ENCODE measurements at regions not wholly inside any gene's neighbourhood (a gene's known extent, or its start where the extent isn't known, plus 50 kb on each side); places are given as distances from the start of the nearest gene placed in this dataset.

DNA sequence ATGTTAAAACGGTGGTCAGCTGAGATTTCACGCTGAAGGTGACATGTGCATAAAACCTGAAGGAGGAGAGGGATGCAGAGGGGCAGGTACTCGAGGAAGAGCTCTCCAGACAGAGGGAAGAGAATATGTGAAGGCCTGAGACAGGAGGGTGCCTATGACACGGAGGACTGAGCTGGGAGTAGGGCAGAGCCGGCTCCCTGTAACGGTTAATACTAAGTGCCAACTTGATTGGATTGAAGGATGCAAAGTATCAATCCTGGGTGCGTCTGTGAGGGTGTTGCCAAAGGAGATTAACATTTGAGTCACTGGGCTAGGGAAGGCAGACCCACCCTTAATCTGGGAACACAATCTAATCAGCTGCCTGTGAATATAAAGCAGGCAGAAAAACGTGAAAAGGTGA is 136.2 kb upstream of the SYT6 start:
- Histone ChIP-seq H3K36me3 (no peaks in the 10 kb centered on the region), H3K4me3 (no peak overlapping the region), H3K27ac (no peak overlapping the region), H3K27me3 (no peaks in the 10 kb centered on the region), H3K9me3 (no peaks in the 10 kb centered on the region), H3K4me1 (no peaks in the 10 kb centered on the region)
- TF ChIP-seq CTCF (IDR thresholded peaks at IDR 0.05) (no peak), POLR2A (IDR thresholded peaks at IDR 0.05) (no peak), POLR2AphosphoS5 (IDR thresholded peaks at IDR 0.05) (no peak)
- no peak for DNase-seq (ENCODE audit: low spot score in 2 of 2)
- intact Hi-C loops (cut with DNase I; ENCODE audit: low total_unique reads), result no loop called here

GRCh38 chr1:114289306-114289705 is 135.6 kb upstream of the SYT6 start:
- DNase-seq (ENCODE audit: low spot score in 2 of 2), result no peak
- no peaks in the 10 kb centered on the region for H3K4me1 ChIP-seq
- no peaks in the 10 kb centered on the region for H3K27me3 ChIP-seq
- H3K36me3 ChIP-seq, result no peaks in the 10 kb centered on the region
- H3K9me3 ChIP-seq, result no peaks in the 10 kb centered on the region
- no peak overlapping the region for H3K27ac ChIP-seq
- TF ChIP-seq POLR2AphosphoS5 (IDR thresholded peaks at IDR 0.05), result no peak
- TF ChIP-seq CTCF (IDR thresholded peaks at IDR 0.05), result no peak
- TF ChIP-seq POLR2A (IDR thresholded peaks at IDR 0.05), result no peak
- H3K4me3 ChIP-seq, result no peak overlapping the region
- intact Hi-C loops (cut with DNase I; ENCODE audit: low total_unique reads), result no loop called here

DNA sequence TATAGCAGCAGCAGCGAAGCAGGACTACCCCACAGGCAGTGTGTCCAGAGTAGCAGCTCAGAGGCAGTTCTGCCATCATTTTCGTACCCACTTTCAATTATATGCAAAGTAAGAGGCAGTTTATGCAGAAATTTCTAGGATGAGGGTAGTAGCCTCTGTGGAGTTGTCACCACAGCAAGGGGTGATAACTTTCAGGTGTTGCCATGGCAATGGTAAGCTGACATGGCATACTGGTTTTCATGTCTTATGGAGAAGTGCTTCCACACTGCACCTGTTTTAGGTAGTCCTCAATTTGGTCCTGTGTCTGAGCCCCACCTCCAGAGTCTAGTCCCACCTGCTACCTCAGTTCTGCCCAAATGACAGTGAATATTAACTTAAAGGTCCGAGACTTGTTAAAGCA is 133.3 kb upstream of the SYT6 start:
- H3K4me3 ChIP-seq, result no peak overlapping the region
- no peak for TF ChIP-seq POLR2A (IDR thresholded peaks at IDR 0.05)
- TF ChIP-seq CTCF (IDR thresholded peaks at IDR 0.05), result no peak
- TF ChIP-seq POLR2AphosphoS5 (IDR thresholded peaks at IDR 0.05), result no peak
- no peaks in the 10 kb centered on the region for H3K4me1 ChIP-seq
- intact Hi-C loops (cut with DNase I; ENCODE audit: low total_unique reads), result no loop called here
- H3K27ac ChIP-seq, result no peak overlapping the region
- H3K27me3 ChIP-seq, result no peaks in the 10 kb centered on the region
- no peak for DNase-seq (ENCODE audit: low spot score in 2 of 2)
- H3K9me3 ChIP-seq, result no peaks in the 10 kb centered on the region
- no peaks in the 10 kb centered on the region for H3K36me3 ChIP-seq

- no peaks in the 10 kb centered on the region for H3K27me3 ChIP-seq
- no peak overlapping the region for H3K27ac ChIP-seq
- intact Hi-C loops (cut with DNase I; ENCODE audit: low total_unique reads), result no loop called here
- no peaks in the 10 kb centered on the region for H3K4me1 ChIP-seq
- H3K4me3 ChIP-seq, result no peak overlapping the region
- no peaks in the 10 kb centered on the region for H3K9me3 ChIP-seq
- no peak for DNase-seq (ENCODE audit: low spot score in 2 of 2)
- TF ChIP-seq POLR2AphosphoS5 (IDR thresholded peaks at IDR 0.05) (no peak), POLR2A (IDR thresholded peaks at IDR 0.05) (no peak), CTCF (IDR thresholded peaks at IDR 0.05) (no peak)
- H3K36me3 ChIP-seq, result no peaks in the 10 kb centered on the region
Measured at GRCh38 chr1:114286179-114286578, 132.5 kb upstream of the SYT6 start.

DNA sequence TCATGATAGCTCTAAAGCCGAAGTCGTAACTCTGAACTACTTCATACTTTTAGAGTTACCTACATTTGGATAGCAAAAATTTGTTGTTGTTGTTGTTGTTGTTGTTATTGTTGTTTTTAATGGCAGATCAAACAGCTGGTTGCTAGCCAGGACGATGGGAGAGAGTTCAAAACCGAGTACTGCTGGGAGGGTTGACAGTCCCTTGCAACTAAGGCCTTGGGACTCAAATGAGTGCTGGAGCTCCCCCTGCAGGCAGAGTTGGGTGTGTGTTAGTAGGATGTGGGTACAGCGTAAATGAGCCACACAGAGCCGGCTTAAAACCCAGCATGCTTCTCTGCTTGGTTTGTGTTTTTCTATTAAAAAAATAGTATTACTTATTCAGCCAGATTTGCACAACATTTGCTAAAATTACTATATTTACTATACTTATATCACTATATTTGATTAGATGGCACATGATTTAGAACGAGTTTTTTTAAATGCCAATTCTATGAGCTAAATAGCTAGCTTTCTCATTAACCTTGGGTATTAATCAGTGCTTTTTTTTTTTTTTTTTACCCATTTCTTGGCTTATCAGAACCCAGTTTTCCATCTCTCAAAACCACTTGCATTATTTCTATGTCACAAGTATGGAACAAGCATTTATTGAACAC is 129.2 kb upstream of the SYT6 start:
- H3K27ac ChIP-seq, result no peak overlapping the region
- H3K9me3 ChIP-seq, result no peaks in the 10 kb centered on the region
- peak; percentile 73 to 79 for DNase-seq (ENCODE audit: low spot score in 2 of 2)
- no peaks in the 10 kb centered on the region for H3K4me1 ChIP-seq
- intact Hi-C loops (cut with DNase I; ENCODE audit: low total_unique reads), result no loop called here
- no peaks in the 10 kb centered on the region for H3K27me3 ChIP-seq
- H3K4me3 ChIP-seq, result no peak overlapping the region
- H3K36me3 ChIP-seq, result no peaks in the 10 kb centered on the region
- peak in 2 of 3 donors; percentile 71 to 76 for TF ChIP-seq CTCF (IDR thresholded peaks at IDR 0.05)
- no peak for TF ChIP-seq POLR2A (IDR thresholded peaks at IDR 0.05)
